A673 (cell line): ENCODE measurements at regions not wholly inside any gene's neighbourhood (a gene's known extent, or its start where the extent isn't known, plus 50 kb on each side); places are given as distances from the start of the nearest gene placed in this dataset.

ENCODE experiments used
- BruUV-seq: library from RNA; stranded (reverse); fragments of 400-500 nt; replicated peaks from 2 replicates; lab custom pipeline; 2021; lab: Mats Ljungman, UMichigan
- CTCF ChIA-PET: fragments of 300-600 bp; sonication (Branson Sonifier 250); formaldehyde crosslinking; loops from one replicate; lab custom pipeline; 2022; ENCODE audit warnings: antibody characterized with exemption; lab: Charles Lee
- POLR2A ChIA-PET: fragments of 300-600 bp; sonication (Branson Sonifier 250); formaldehyde crosslinking; loops from one replicate; lab custom pipeline; 2022; ENCODE audit warnings: antibody characterized with exemption; ENCODE audit not compliant: low non-redundant PET; lab: Charles Lee
- DNase-seq: peaks from one replicate; pipeline ENCODE4 v3.0.0-alpha.2; 2015; ENCODE audit warnings: low spot score
- H3K27ac ChIP-seq: fragments of 200-600 bp; sonication (generic); 2 replicates; pipeline ENCODE4 v1.5.1; 2016; ENCODE audit warnings: mixed run types, low read depth, mild to moderate bottlenecking, mixed read lengths, antibody characterized with exemption, low read length; ENCODE audit not compliant: poor library complexity, severe bottlenecking
- H3K27me3 ChIP-seq: fragments of 200-600 bp; sonication (generic); replicated peaks from 2 replicates; pipeline ENCODE4 v1.6.1; 2017; ENCODE audit warnings: mixed run types, low read depth, mild to moderate bottlenecking, mixed read lengths, antibody characterized with exemption, low read length; ENCODE audit not compliant: insufficient read depth, poor library complexity
- H3K36me3 ChIP-seq: fragments of 200-600 bp; sonication (generic); 2 replicates; pipeline ENCODE4 v1.6.1; 2016; ENCODE audit warnings: mixed run types, mild to moderate bottlenecking, mixed read lengths, antibody characterized with exemption, low read length; ENCODE audit not compliant: insufficient read depth, poor library complexity, severe bottlenecking
- H3K4me1 ChIP-seq: fragments of 200-600 bp; sonication (generic); 2 replicates; pipeline ENCODE4 v1.6.1; 2017; ENCODE audit warnings: mixed run types, mild to moderate bottlenecking, mixed read lengths, antibody characterized with exemption, low read length; ENCODE audit not compliant: insufficient read depth, poor library complexity, severe bottlenecking
- H3K4me3 ChIP-seq: fragments of 200-600 bp; sonication (generic); 2 replicates; pipeline ENCODE4 v1.5.1; 2016; ENCODE audit warnings: low read depth, mixed run types, mild to moderate bottlenecking, mixed read lengths, low read length; ENCODE audit not compliant: poor library complexity, severe bottlenecking
- H3K9me3 ChIP-seq: fragments of 200-600 bp; sonication (generic); 2 replicates; pipeline ENCODE4 v1.6.1; 2016; ENCODE audit warnings: mixed run types, low read depth, mild to moderate bottlenecking, mixed read lengths, antibody characterized with exemption, low read length; ENCODE audit not compliant: poor library complexity, severe bottlenecking
- EZH2 ChIP-seq: fragments of 200-600 bp; sonication (generic); IDR thresholded peaks from 2 replicates; pipeline ENCODE4 v1.6.1; 2017; ENCODE audit warnings: borderline replicate concordance, low read depth, mild to moderate bottlenecking, mixed read lengths, antibody characterized with exemption, low read length; ENCODE audit not compliant: poor library complexity, severe bottlenecking
- intact Hi-C: fragments of 100-400 bp; cut with micrococcal nuclease; formaldehyde crosslinking; loops from one replicate; pipeline ENCODE4 v1.10.0; 2022; ENCODE audit not compliant: unreplicated experiment
- TF ChIP-seq, protein P1 (sequence below): fragments of 300-800, 200-600 bp; sonication (generic); conservative IDR thresholded peaks from 2 replicates; pipeline ENCODE4 v1.5.1; 2017; ENCODE audit warnings: low read depth, mild to moderate bottlenecking, antibody characterized with exemption, low read length, moderate library complexity, mixed read lengths

DNA sequence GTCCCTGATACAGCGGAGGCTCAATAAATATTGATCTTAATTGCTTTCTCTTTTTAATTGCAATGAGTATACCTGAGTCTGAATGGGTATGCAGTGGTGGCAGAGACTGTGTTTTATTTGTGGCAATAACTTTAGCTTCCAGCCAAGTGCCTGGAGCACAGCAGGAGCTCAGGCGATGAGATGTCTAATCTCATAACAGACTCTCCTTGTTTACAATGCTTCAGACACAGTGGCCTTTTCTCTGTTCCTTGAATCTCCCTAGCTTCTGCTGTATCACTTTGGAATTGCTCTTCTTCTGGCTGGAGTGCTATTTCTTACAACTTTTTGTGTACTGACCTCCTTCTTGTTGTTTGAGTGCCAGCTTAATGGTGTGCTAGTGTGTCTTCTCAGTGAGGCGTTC is 91.5 kb upstream of the UNC5C start:
- H3K27ac ChIP-seq = no peak overlapping the region
- no TSS peak for BruUV-seq
- no peaks in the 10 kb centered on the region for H3K27me3 ChIP-seq
- H3K9me3 ChIP-seq = no peaks in the 10 kb centered on the region
- no peaks in the 10 kb centered on the region for H3K36me3 ChIP-seq
- H3K4me1 ChIP-seq = no peaks in the 10 kb centered on the region
- CTCF ChIA-PET = no interaction called here
- intact Hi-C loops = no loop called here
- peak; percentile 30 for DNase-seq
- no peak overlapping the region for H3K4me3 ChIP-seq
- TF ChIP-seq, protein P1, sequence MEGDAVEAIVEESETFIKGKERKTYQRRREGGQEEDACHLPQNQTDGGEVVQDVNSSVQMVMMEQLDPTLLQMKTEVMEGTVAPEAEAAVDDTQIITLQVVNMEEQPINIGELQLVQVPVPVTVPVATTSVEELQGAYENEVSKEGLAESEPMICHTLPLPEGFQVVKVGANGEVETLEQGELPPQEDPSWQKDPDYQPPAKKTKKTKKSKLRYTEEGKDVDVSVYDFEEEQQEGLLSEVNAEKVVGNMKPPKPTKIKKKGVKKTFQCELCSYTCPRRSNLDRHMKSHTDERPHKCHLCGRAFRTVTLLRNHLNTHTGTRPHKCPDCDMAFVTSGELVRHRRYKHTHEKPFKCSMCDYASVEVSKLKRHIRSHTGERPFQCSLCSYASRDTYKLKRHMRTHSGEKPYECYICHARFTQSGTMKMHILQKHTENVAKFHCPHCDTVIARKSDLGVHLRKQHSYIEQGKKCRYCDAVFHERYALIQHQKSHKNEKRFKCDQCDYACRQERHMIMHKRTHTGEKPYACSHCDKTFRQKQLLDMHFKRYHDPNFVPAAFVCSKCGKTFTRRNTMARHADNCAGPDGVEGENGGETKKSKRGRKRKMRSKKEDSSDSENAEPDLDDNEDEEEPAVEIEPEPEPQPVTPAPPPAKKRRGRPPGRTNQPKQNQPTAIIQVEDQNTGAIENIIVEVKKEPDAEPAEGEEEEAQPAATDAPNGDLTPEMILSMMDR = no peak
- TF ChIP-seq EZH2 = no peak
- POLR2A ChIA-PET = no interaction called here

DNA sequence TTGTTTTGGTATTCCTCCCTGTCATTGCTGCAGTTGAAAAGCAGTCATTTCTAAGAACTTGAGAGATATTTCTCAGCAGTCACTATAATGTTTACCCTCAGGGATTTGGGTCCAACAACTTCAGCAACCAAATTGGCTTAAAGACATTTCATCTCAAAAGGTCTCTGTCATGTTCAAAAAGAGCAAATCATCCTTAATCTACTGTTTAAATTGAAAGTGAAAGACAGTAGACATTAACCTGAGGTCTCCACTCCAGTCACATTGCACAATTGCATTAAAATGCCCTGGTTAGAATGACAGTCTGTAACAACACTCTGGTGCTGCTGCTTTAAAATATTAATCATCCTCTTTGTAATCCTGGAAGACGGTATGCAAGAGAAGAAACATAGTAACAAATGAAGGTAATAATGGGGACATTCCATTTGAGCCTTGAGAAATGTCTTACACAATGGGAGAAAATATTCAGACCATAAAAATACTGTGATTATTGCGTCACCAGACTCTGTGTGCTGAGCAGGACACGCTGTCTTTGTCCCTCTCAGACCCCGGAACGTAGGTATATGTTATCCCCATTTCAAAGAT is 90.2 kb upstream of the UNC5C start:
- BruUV-seq = no TSS peak
- no peak for DNase-seq
- no peak for TF ChIP-seq EZH2
- TF ChIP-seq, protein P1 = no peak
- ChIA-PET POLR2A (no interaction called here), CTCF (no interaction called here)
- Histone ChIP-seq H3K27ac (no peak overlapping the region), H3K4me1 (no peaks in the 10 kb centered on the region), H3K36me3 (no peaks in the 10 kb centered on the region), H3K4me3 (no peak overlapping the region), H3K9me3 (no peaks in the 10 kb centered on the region), H3K27me3 (no peaks in the 10 kb centered on the region)
- intact Hi-C loops = no loop called here

DNA sequence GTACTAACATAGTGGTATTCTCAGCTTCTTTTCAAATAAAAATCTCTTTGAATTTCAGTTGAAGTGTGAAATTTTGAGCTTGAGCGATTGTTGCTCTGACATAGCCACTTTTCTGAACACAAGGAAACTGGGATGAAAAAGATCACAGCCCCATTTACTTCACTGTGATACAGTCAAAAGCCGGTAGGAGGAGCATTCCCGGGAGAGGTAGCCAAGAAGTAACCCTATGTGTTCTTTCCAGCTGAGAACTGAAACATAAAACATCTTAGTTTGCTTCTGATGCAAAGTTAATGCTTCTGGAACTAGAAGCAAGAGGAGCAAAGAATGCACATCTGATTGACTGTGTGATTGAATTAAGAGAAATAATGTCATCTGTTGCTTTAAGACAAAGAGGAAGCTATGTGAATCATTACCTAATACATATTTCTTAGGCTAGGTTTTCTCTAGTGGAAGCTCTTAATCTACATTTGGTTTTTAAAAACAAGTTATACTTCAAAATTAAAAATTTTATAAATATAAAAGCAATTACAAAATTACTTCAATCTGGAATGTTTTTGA is 88.3 kb upstream of the UNC5C start:
- Histone ChIP-seq H3K4me3 (no peak overlapping the region), H3K4me1 (no peaks in the 10 kb centered on the region), H3K27ac (no peak overlapping the region), H3K27me3 (no peaks in the 10 kb centered on the region), H3K36me3 (no peaks in the 10 kb centered on the region), H3K9me3 (no peaks in the 10 kb centered on the region)
- DNase-seq = peak; percentile 30
- CTCF ChIA-PET = no interaction called here
- TF ChIP-seq, protein P1 = peak; percentile 51
- no peak for TF ChIP-seq EZH2
- BruUV-seq = no TSS peak
- intact Hi-C loops = no loop called here
- POLR2A ChIA-PET = no interaction called here
